Limb (tissue), 2 donors: ENCODE measurements at regions not wholly inside any gene's neighbourhood (a gene's known extent, or its start where the extent isn't known, plus 50 kb on each side); places are given as distances from the start of the nearest gene placed in this dataset.
"Not testable (repeated sequence)": the region's sequence is repeated elsewhere in the genome, so short reads cannot be mapped to it uniquely, and the experiment has no call there.

Experiments used
- DNase-seq, 2 donors: peaks; one replicate each; pipeline ENCODE4 v3.0.0-alpha.2; 2016; ENCODE audit errors: extremely low spot score in 2 of 2

DNA sequence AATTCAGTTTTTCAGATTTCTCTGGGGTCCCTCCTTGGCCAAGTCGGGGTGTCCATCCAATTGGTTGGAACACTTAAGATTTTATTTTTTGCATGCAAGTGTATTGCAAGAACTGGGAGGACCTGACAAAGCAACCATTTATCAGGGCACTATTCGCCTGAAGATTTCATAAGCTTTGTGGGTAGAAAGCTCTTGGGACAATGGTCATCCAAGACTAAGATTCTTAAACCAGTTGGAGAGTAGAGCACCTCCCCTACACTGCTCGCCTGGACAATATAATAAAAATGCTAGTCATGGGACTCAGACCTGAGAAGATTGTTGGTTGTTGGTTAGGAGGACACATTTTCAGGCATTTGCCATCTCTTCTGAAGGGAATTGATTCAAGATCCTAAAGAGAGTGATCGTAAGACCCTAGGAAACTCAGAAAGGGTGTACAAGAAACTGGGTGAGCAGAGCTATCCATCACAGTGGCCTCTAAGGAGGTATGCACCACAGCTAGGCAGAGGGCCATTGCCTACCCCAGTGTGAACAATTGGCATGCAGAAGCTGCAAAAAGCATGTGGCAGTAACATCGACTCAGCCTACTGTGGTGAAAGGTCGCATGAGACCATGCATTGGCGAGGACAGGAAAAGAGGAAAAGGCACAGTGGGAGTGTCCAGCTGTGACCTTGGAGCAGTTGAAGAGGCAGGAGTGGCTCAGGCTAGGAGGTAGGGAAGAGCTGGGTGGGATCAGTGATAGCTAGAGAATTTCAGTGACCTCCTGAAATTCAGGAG lies 1235.3 kb upstream of the AUTS2 start:
- DNase-seq = no peak

DNA sequence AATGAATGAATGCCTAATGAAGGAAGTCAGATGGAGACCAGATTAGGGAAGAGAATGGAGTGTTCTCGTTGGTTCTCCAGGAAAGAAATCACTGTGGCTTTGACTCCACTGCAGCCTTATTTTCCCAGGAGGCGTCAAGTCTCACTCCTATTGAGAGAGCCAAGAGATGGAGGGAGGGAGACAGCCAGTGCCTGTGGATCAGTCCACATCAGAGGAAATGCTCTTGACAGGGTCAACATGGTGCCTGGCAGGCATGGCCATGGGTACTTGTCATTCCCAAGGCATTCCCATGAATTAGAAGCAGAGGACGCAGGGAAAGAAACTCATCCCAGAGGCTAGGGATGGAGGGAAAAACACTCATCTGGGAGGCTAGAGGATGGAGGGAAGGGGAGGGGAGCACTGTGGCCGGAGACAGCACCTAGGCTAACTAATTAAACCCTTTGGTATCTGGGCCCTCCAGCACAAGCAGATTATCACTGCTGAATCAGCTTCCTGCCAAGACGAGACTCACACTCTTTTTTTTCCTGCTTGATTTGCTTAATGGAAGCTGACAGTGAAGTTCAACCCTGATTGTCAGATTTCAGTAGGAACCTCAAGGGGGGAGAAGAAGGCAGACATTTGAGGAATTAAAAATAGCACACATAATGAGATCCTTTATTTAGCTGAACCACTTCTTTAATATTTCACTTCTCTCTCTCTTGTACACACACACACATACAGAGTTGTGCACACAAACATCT lies 1233.2 kb upstream of the AUTS2 start:
- no peak for DNase-seq

DNA sequence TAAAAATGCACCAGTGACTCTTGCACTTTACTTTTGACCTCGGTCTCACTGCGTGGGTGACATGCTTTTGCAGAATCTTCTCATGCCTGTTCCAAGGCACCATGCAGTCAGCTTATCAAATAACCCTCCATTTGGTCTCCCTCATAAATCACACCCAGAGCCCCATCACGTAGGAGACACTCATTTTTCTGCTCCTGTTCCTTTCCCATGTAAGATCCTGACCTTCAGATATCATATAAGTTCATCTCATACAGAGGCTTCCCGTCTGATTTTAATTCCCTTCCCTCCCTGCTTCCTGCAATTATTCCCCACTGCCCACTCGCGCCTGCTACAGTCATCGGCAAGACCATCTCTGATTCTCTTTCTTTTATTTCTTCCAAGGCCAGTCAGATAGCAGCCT lies 1226.3 kb upstream of the AUTS2 start:
- no peak for DNase-seq

DNA sequence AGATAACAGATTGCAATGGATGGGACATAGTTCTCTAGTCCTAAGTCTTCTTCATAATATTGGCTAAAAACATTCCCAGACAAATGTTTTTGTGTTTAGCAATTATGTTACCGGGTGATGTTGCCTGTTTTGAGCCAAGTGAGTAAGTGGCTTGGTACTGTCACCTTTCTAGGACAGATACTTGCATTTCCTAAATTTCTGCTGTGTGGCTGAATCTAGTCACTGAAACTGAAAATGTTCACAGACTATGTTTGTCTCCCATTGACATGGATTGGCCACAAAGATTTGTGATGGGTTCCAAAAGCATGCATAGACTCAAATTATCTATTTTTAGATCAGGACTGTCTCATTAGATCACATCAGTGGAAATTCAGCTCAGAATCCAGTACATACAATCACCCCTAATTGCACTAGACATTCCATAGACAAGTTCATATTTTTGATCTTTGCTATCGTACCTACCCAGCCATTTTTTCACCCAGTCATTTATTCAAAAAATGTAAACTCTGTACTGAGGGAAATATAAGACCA lies 1222.1 kb upstream of the AUTS2 start:
- DNase-seq = no peak

DNA sequence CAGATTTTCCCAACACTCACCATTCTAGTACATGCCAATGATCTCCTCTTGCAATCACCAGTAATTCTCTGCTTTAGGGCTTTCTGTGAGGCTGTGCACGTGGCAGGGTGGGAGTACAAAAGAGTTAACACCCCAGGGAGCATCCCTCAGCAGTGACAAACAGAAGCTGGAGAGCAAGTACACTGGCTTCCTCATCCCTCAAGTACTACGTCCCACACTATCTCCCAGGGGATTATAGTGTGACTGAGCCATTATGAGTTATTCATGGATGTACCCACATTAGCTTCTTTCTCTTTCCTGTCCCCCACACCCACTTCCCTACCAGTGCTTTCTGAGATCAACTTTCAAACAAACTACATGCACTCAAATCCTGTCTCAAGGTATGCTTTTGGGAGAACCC lies 1216.5 kb upstream of the AUTS2 start:
- no peak for DNase-seq

DNA sequence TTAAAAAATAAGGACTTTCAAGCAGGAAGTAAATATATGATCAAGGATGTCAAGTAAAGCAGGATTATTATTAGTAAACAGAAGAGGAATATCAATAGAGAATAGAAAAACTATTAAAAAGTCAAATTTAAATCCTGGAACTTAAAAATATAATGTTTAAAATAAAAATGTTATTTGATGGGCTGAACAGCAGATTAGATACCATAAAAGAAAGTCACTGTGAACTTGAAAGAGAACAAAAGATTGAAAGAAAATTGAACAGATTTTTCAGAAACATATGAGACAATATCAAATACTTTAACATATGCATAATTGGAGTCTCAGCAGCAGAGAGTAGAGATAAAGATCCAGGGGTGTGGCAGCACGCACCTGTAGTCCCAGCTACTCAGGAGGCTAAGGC lies 1213.7 kb upstream of the AUTS2 start:
- no peak for DNase-seq

DNA sequence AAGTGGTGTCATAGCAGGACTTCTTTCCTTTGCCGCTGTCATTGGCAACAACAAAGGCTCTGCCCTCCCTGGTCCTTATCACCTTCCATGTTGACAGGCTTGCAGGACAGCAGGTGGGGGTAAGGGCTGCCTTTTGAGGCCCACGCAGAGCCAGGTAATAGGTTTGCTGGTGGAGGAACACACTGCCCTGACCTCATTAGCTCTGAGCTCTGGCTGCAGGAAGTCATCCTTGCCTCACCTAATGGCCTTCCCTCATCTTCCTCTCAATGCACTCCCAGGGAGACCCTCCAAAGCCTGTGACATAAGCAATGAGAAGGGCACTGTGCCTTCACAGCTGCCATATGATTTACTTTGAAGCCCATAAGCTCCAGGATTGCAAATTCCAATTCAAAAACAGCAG lies 1205.2 kb upstream of the AUTS2 start:
- DNase-seq = no peak

DNA sequence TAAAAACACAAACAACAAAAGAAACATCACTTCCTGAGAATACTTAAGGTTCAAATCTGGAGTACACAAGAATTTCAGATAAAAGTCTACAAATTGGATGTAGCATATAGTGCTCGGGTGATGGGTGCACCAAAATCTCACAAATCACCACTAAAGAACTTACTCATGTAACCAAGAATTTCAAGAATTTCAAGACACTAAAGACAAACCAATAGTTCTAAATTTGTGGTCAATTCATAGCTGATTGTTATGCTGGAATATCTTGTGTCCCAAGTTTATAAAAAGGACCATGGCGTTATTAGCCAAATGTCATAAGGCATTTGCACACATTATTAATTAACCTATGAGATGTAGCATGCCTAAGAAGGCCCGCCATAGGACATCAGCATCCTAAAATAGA lies 1204.1 kb upstream of the AUTS2 start:
- DNase-seq = no peak

DNA sequence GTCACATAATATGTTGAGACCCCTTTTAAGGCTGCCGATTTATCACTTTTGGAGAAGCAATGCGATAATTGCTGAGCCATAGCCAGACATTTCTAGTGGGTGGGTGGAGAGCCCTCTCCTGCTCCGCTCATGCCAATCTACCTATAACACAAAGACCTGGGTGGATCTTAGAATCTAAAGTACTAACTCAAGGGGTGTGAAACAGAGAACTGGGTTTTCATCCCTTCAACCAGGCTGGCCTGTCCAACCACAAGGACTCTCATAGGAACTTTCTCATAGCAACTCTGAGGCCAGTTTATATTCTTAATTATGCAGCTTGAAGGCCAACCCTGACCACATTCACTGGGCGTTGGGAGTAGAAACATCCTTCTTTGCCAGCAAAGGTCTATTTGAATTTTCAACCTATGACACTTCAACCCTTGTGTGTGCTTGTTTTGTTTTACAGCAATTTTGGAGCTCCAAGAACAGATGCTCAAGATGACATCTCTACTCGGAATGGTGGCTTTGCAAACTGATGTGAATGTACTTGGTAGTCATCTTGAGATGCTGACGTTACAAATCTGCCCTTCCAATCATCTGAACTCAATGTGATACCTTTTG lies 1198.2 kb upstream of the AUTS2 start:
- DNase-seq = no peak

DNA sequence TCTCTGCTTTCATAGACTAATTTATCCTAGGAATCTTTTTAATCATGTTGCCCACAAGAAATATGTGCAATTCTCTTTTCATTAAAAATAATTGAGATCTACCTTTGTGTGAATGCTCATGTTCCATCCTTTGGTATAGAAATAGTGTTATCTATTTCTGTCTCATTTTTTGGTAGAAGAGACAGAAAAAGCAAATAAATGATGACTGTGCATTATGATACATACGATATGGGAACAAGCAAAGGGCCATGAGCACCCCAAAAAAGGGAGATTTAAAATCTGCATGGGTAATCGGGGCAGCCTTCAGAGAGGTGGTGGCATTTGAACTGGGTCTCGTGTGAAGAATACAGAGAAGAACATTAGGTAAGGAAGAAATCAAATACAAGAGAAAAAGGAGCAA lies 1197.5 kb upstream of the AUTS2 start:
- DNase-seq = no peak

DNA sequence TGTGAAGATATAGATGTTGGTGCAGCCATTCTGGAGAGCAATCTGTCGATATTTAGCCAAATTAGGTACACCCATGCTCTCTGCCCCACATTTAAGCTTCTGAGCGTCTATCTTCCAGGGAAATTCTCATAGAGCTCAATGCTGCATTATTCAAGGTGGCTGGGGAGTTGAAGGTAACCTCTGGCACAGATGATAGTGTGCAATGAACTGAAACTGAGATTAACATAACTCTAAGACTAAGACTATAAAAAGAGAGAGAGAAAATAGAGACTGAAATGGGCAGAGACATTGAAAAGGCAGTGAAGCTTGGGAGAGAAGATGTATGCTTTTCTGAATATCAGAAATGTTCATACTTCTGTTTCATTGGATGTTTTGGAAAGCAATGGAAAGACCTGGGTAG lies 1197.0 kb upstream of the AUTS2 start:
- no peak for DNase-seq

DNA sequence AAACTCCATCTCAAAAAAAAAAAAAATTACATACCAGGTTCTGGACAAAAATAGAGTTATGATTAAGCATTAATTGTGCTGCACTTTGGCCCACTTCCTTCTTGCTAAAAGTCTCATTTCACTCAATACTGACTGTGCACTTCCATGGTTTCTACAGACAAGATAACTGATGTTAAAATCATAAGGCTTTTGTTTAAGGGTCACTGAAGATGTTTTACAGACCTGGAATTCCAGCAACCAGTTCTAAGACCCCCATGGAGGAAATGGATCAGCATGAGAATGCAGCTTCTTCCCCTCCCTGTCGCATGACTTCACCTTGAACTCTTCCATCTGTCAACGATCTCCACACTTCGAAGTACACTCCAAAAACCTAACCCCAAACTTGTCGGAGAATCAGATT lies 1191.8 kb upstream of the AUTS2 start:
- no peak for DNase-seq

DNA sequence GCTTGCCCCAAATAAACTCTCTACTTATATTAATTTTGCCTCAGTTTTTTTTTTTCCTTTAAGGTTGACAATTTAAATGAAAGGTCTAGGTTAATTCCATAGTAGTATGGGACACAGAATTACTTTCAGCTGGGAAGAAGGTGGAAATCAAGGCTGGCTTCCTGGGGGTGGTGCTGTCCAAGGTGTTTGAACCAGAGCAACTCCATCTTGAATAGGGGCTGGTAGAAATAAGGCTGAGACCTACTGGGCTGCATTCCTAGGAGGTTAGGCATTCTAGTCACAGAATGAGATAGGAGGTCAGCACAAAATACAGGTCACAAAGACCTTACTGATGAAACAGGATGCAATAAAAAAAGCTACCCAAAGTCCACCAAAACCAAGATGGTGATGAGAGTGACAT lies 1190.8 kb upstream of the AUTS2 start:
- no peak for DNase-seq

DNA sequence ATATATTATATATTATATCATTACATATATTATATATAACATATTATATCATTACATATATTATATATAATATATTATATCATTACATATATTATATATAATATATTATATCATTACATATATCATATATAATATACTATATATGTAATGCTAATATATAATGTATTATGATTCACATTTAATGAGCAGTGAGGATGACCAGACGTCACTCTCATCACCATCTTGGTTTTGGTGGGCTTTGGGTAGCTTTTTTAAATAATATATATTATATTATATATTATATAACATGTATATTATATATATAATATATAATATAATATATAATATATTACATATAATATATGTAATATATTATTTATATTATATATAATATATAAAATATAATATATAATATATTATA lies 1189.4 kb upstream of the AUTS2 start:
- no peak for DNase-seq

DNA sequence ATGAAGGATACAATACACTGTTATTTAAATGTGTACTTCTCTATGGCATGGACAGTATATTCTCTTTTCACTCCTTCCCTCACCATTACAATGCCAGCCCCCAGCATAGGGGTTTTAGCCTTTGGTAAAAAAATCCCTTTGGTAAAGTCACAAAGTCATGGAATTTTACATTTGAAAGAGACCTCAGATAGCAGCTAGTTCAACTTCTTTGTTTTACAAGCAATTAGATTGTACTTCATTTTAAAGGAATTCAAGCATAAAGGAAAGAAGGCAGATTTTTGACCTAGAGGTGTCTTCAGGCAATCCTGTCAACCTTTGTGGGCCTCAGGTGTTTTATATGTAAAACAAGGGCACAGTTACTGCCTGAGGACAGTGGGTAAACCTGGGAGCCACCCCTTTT lies 1188.4 kb upstream of the AUTS2 start:
- DNase-seq = no peak

DNA sequence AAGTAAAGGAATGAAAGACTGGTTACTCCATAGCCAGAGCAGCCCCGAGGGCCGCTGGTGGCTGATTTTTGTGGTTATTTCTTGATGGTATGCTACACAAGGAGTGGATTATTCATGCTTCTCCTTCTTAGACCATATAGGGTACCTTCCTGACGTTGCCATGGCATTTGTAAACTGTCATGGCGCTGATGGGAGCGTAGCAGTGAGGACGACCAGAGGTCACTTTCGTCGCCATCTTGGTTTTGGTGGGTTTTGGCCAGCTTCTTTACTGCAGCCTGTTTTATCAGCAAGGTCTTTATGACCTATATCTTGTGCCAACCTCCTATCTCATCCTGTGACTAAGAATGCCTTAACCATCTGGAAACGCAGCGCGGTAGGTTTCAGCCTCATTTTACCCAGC lies 1187.6 kb upstream of the AUTS2 start:
- DNase-seq = not testable (repeated sequence)

DNA sequence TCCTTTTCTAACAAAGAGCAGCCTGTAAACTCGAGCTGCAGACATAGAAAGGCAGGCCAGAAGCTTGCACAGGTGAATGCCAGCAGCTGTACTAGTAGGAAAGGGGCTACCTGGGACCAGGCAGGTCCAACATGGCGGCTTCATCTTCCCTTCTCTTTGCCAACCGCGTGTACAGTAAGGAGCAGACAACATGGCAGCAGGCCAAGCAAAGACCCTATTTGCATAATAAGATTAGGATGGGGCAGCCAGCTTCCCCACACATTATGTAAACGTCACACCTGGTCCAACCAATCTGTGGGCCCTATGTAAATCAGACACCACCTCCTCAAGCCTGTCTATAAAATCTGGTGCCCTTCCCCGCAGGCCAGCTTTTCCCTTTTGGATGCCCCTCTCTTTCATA lies 1186.5 kb upstream of the AUTS2 start:
- DNase-seq = no peak

DNA sequence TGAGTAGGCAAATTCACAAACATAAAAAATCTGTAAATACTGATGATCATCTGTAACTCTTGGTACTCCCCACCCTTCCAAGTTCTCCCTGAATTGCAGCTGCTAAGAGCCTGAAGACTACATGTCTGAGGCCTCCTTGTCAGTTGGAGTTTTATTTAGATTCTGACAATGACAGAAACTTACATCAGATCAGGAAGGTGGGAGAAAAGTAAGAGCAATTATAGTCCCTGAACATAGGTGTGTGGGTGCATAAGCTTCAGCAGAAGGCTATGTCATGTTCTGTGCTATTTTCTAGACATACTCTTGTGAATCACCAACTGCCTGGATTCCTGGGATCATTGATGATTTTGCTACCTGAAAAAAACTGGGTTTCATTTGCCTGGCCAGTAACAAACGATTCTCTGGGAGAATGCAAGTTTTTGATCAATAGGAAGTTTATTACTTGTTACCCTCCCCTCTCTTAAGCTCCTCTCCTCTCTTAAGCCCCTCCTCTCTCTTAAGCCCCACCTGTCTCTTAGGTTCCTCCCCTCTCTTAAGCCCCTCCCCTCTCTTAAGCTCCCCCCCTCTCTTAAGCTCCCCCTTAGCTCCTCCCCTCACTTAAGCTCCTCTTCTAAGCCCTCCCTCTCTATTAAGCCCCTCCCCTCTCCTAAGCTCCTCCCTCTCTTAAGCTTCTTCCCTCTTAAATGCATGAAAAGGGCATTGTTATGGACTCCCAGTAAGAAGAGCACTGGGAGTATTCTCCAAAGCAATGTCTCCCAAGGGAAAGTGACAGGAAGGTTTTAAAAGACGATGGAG lies 1183.4 kb upstream of the AUTS2 start:
- no peak for DNase-seq

DNA sequence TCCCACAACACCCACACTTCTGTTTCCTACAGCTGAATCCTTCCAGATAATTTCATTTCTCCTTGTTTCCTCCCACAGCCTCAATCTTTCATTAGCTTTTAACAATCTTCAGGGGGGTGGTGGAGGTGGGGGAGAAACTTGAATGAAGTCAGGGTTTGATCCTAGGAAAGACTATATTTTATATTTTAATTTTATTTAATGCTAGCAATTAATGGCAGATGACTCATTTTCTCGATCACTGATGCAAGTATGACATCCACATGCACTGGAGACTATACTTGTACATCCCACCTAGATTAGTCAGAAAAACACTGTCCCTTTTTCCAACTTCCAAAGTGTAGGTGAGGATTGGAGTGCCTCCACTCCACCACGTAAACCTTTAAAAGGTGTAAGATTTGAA lies 1181.3 kb upstream of the AUTS2 start:
- no peak for DNase-seq

DNA sequence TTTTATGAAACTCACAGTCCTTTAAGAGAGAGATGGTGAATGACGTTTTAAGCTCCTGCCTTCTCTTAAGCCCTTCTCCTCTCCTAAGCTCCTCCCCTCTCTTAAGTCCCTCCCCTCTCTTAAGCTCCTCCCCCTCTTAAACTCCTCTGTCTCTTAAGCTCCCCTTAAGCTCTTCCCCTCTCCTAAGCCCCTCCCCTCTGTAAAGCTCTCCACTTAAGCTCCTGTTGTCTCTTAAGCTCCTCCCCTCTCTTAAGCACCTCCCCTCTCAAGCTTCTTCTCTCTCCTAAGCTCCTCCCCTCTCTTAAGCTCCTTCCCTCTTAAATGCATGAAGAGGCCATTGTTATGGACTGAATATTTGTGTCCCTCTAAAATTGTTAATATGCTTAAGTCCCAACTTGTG lies 1180.6 kb upstream of the AUTS2 start:
- DNase-seq = no peak

DNA sequence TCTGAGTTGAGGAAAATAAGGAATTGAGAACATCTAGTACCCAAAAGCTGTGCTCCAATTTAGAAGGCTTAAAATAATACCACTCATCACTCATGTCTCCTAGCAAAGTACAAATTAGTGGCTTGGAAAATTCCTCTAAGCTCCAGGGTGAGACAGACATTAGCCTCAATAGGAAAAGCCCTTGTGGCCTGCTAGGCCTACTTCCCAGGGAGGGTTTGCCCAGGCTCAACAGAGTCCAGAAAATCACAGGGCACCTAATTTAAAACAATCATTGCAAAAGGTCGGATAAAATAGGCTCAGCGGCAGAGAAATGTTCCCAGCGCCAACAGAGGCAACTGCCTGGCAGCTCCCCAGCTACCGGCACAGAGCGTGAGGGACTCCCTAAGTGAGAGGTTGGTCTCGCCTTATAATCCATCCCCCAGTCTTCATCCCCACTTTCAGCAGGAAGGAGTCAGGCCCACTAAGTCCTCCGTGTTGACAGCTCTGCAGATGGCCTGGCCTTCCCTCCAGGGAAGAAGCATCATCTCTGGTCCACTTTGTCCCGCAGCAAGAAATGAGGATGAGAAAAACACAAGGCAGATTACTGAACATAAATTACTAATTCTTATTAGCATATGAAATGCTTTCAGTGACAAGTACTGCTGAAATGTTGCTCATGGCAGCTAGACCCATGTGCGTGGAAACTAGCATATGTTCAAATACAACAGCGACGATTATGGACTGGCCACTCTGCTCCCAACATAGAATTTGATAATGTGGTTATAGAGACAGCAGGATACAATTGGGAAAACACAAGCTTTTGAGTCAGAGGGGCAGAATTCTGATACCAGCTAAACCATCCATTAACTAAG lies 1177.7 kb upstream of the AUTS2 start:
- DNase-seq = peak in 1 of 2 donors; percentile 7
